GF-D8 (cell line): ENCODE measurements at regions not wholly inside any gene's neighbourhood (a gene's known extent, or its start where the extent isn't known, plus 50 kb on each side); places are given as distances from the start of the nearest gene placed in this dataset.
A peak's percentile ranks its signal among the peaks of the same experiment; 100 is the strongest.

Experiments used
- DNase-seq: peaks from one replicate; lab custom pipeline; 2025; lab: John Stamatoyannopoulos, UW

DNA sequence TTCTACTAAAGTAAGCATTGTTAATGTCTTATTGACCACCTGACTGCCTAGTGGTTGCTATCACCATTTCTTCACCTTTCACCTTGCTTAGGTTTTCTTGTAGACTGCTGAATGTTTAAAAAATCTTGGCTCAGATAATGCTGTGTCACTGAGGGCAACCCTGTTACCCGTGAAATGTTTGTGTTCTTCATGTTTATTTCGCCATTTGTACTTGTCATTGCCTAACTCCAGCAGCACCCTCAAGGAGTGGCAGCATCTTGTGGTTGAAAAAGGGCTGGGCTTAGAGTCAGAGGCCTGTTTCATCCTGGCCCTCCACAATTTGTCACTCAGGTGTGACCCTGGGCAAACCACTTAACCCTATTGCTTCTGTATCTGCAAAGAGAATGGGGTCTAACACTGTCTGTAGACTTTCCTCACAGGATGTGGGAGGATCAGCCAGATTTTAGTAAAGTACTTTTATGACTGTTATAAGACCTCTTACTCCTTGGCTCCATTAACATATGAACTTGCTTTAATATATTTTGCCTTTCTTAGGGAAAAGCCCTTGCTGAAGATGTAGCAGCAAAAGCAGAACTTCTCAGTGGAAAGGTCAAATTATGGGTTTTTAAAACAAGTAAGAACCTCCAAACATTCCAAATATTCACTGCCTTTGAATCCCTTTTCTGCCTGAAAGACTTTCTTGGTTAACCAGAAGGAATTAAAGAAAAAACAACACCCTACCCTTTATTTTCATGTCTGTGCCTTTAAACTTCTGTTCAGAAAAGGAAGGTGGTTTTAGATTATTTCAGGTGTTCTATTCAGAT, 154.5 kb upstream of the C11orf87 start:
- DNase-seq, result no peak

DNA sequence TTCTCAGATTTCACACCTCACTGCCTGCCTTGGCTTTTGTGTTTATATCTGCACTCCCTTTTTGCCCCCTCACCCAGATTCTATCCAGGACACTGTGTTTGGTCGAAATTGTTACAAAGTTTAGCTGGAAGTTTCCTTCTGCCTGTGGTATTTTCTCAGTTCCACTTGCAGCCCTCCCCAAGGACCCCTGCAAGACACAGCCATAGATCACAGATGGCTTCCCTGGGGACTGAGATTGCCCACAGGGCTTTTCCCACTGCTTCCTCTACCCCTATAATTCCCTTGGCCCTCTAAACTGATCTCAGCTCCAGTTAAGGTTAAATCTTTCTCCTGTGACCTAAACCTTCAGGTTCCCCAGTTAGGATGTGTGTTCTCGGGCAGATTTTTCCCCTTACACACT, 146.1 kb upstream of the C11orf87 start:
- no peak for DNase-seq

DNA sequence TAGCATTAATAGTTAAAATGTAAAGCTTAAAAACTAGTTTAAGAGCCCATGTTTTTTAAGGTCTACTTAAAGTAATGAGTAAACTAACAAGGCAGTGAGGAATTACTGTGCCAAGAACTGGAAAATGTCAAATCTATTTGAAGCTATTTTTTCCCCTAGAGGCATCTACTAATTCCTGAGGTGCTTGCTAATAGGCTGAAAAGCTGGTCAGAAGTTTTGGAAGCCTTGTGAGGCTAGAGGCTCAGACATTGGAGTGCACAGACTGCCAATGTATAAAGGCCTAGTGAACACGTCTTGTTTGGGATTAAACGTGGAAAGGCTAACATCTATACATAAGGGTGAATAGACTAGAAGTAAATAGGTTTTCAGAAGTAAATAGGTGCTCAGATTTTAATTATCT, 136.5 kb upstream of the C11orf87 start:
- no peak for DNase-seq

DNA sequence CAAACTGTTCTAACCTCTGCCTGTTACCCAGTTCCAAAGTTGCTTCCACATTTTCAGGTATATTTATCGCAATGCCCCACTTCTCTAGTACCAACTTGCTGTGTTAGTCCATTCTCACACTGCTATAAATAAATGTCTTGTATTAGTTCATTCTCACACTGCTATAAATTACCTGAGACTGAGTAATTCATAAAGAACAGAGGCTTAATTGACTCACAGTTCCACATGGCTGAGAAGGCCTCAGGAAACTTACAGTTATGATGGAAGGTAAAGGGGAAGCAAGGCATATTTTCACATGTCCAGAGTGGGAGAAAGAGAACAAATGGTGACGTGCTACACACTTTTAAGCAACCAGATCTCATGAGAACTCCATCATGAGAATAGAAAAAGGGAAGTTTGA, 130.4 kb upstream of the C11orf87 start:
- no peak for DNase-seq

DNA sequence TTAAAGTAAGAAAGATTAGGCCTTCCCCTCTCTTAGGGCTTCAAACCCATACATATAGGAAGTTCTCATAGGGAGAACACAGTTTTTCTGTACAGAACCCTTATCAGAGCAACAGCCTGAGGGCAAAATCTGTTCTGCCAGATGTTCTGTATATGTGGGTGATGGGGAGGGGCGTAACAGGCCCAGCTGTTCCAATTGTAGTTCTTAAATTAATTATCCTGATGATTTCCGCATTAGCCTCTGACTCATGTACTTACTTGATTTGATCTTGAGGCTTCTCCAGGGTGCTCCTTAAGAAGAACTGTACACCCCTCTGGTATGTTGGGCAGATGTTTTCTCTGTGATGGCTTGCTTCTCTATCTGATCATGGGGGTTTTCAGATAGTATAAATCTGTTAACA, 123.1 kb upstream of the C11orf87 start:
- no peak for DNase-seq

DNA sequence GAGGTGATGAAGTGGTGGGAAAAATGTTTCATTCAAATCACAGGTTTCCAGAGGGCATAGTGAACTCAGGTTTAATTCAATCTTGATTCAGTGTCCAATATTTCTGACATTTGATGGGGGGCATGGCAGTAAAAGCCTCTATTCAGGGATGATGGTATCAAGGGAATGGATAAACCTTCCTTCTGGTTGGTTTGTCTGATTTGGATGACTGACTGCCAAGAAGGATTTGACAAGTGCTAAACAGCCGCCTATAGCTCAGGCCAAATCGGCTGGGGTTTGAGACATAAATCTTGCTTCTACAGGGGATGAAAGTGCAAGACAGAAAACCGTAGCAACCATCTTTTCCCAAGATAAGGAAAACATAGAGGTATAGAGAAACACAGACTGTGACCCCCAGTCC, 121.8 kb upstream of the C11orf87 start:
- DNase-seq, result no peak

DNA sequence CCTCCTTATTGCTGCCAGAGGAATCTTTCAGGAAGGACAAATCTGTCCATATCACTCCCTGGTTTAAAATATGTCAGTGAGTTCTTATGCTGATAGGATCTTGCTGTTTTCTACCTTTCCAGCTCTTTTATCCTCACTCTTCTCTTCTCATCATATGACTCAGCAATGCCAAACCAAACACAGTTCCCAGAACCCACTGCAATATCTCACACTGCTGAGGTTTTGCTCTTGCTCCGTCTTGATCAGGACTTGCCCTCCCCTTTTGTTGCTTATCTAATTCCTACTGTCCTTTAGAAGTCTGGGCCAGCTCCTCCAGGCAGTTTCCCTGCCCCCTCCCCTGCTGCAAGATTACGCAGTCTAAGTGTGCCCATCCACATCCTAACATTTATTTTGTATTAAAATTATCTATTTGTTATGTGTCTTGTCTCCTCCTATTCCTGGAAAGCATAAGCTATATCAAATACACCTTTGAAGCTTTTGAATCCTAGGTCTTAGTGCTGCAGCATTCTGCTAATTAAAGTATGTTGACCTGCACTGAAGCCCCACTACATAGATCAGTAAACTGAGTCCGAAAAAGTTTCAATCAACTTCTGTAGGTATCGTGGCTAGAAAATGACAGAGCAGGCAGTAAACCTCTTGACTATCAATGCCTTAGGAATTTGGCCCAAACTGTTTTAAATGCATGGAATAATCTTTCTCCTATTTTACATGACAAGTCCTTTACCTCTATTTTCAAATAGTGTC, 119.2 kb upstream of the C11orf87 start:
- DNase-seq, result no peak

DNA sequence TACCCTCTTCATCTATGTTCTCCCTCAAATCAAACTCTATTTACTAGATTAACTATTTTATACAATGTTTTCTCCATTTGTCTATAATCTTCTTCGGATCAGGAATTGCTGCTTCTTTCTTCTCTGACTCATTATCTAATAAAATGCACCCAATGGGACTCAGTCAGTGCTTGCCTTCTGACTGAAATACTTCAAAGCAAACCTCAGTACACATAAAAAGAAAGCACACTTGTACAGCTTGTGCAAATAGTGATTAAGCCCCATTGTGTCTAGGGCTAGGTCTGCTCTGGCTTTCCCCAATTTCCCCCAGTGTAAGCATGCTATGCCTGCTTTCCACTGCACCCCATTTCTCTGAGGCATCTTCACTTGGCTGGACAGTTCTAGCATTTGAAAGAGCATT, 118.6 kb upstream of the C11orf87 start:
- DNase-seq, result no peak

DNA sequence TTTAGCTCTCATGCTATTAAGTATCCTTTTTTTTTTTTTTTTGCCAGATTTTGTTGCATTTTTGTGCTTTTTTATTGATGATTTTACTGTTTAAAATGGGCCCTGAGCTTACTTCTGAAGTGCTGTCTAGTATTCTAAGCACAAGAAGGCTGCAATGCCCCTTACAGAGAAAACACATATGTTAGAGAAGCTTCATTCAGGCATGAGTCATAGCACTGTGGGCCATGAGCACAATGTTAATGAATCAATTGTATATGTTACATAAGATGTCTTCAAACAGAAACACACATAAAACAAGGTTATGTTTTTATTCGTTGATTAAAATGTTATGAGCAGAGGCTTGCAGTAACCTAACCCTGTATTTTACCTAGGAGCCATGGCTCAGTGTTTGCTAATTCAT, 117.8 kb upstream of the C11orf87 start:
- DNase-seq, result no peak

DNA sequence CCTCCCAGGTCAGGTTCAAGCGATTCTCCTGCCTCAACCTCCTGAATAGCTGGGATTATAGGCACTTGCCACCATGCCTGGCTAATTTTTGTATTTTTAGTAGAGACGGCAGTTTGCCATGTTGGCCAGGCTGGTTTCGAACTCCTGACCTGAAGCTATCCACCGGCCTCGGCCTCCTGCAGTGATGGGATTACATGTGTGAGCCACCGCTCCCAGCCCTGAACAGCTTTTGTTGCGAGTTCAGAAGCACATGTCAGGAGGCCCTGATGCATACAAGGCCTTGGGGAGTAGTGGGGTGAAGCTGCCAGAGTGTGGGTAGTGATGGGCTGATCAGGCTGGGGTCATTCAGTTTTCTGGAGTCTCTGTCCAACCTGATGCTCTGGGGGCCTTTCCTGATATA, 117.0 kb upstream of the C11orf87 start:
- no peak for DNase-seq

DNA sequence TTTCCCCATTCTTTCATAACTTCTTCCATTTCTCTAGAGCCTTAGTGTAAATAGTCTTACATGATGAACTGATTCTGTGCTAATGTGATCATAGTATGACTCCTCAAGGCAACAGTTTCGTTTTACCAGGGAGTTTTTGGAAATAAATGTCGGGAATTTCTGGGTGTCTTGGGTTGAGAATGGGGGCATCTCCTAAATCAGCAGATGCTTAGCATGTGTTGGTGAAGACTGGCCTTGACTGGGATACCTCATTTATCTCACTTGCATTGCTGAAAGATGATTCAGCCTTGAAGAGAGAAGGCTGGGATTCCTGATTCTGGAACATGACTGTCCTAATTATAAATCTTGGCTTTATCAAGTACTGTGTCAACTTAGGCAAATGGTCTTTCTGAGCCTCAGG, 115.7 kb upstream of the C11orf87 start:
- no peak for DNase-seq

DNA sequence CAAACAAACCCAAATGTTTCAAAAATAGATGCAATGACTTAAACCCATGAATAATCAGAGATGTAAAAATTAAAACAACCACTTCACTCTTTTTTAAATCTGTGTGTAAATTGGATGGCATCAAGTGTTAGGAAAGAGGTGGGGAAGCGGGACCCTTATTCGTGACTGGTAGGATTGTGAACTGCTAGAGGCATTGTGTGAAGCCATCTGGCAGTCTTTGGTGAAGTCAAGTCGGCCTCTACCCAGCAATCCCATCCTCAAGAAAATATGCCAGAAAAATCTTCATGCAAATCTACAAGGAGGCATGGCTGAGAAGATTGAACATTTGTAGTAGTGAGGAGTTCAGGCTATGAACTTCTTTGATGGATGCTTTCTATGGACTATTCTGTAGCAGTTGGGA, 114.6 kb upstream of the C11orf87 start:
- DNase-seq, result no peak

DNA sequence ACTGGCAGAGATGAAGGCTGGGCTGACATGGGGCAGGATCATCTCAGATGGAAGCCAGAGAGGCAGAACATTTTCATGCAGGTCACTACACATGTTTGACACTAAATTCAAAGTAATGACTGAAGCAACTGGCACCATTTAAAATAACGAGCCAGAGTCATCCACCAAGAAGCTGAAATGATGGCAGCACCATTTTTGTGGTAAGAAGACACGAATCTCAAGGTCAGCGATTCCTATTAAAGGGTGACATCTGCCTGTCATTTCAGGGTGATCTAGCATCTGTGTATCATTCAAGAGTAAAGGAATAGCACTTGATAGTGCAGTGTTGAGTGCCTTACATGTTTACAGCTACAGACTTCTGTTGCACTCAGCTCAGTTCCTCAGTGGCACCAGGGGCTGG, 113.4 kb upstream of the C11orf87 start:
- no peak for DNase-seq

DNA sequence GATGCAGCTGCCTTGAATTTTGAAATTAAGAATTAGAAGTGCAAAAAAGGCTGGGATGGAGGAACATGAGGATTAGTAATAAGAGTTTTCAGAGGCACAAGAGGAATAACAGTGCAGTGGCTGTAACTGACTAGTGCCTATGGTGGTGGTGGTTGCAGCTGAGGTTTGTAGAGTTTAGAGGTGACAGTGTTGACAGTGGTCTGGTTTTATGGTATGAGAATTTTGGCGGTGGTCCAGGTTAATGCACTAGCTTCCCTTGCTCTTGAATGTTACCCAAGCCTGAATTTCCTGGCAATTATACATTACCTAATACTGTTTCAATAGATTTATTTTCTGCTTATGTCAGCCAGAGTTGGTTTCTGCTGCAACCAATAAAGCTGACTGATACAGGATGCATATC, 112.8 kb upstream of the C11orf87 start:
- no peak for DNase-seq

DNA sequence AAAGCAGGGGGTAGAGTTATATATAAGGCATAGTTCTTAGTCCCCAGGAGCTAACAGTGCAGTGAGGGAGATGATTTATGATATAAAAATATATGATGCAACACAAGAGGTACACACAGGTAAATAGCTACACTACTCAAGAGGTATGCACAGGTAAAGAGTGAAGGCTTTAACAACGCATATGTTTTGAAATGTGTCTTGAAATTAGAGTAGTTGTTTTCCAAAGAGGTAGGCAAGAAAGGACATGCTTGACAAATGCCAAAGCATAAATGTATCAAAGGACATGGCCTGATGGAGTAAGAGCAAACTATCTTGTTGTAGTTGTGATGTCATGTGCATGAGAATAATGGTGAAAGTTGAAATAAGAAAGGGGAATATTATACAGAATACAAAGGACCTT, 104.3 kb upstream of the C11orf87 start:
- no peak for DNase-seq

DNA sequence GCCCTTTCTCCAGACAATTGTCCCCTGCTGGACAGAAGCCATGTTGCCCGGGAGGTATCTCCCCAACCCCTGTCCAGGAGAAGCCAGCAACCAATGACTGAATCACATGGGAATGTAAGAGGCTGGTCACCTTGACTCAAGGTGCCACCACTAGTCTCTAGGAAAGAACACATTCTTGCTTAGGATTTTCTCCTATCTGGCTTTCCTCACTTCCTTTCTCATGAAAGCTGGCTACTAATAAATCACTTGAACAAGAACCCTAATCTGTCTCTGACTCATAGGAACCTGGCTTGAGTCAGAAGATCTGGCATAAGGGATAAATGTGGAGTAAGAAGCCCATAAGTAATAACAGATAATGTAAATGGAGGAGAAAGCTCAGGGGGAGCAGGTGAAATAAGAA, 101.4 kb upstream of the C11orf87 start:
- no peak for DNase-seq

DNA sequence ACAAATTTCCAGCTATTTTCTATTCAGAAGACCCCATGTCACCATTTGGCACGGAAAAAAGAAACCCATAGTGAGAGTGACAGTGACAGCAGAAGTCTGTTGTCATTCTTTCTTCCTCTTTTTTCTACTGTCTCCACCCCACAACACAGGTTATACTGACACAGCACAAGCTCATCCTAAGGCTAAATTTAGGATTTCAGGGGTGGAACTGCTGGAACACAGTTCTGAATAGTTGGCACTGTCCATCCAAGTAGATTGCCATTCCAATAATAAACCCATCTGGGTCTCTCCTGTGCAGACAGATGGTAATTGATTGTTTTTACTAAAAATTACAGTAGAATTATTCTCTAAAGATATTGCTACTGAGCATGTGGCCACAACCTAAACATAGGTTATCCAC, 95.2 kb upstream of the C11orf87 start:
- DNase-seq, result no peak

DNA sequence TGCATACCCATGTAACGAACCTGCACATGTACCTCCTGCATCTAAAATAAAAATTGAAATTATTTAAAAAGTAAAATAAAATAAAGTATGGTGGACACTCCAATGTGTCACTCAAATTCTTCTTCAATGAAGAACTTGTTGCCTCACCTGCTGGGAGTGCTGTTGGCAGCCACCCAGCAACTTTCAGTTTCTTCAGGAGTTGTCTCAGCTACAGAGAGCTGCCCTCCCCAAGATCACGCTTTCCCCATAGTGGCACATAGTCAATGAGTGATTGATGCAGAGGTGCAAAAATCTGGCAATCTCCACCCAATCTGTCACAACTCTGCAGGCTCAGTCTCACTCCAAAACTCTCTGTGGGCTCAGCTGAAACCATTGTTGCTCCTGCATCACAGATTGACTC, 92.3 kb upstream of the C11orf87 start:
- DNase-seq, result no peak

DNA sequence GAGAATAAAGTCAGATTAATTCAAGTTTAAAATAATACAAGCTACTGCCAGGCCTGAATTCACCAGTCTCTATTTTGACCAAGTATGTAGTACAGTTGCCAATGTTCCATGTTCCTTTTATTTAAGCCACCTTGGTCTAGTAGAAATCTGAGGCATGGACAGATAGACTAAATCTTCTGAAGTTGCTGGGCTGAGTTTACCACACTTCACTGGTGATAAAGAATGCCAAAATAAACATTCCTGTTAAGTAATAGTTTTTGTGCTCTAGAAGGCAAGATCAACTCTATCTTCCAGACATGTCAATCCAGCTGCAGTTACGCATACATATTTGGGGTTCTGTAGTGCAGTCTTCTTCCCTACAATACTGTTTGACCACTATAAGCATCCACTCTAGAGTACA, 83.9 kb upstream of the C11orf87 start:
- no peak for DNase-seq

DNA sequence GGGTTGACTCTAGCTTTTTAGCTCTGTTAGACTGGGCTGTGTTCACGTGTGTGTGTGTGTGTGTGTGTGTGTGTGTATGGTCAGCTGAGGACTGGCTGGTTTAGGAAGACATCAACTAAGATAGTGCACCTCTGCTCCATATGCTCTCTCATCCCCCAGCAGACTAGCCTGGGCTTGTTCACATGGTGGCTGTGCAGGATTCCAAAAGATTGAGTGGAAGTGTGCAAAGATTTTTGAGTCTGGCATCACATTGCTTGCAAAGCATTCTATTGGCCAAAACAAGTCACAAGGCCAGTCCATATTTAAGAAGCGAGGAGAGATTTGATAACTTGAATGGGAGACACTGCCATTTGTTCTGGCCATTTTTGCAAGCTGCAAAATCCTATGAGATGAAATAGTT, 79.7 kb upstream of the C11orf87 start:
- no peak for DNase-seq

DNA sequence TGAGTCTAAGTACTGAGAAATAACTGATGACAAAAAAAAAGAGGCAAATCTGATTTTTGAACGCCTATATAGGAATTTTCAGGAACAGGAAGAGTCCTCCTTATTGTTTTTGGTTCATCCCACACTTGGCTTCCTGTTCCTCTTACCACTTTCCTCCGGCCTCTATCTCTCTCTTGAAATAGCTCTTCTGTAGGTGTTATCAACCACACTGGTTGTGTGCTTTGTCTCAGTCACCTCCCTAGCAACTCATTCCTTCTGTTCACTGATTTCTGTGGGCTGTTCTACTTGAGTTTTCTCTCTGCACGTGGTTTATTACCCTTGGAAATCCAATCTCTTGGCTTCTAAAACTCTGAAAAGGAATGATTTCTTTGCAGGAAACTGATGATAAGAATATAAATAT, 78.7 kb upstream of the C11orf87 start:
- DNase-seq, result no peak

DNA sequence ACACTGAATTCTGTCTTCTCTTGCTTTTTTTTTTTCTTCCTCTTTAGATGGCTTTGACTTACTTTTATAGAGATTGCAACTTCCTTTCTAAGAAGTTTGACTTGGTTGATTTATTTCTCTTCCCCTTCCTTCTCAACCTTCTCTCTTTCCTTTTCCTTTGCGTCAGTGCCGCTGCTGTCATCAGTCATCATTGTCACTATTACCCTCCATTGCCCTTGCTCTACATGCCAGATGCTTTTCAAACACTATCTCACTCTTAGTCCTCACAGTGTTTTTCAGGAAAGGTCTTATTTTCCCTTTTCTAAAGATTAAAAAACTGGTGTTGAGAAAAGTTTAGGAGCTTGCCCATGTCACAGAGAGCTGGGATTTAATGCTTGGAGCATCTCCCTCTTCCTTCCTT, 74.7 kb upstream of the C11orf87 start:
- DNase-seq, result peak; percentile 69

DNA sequence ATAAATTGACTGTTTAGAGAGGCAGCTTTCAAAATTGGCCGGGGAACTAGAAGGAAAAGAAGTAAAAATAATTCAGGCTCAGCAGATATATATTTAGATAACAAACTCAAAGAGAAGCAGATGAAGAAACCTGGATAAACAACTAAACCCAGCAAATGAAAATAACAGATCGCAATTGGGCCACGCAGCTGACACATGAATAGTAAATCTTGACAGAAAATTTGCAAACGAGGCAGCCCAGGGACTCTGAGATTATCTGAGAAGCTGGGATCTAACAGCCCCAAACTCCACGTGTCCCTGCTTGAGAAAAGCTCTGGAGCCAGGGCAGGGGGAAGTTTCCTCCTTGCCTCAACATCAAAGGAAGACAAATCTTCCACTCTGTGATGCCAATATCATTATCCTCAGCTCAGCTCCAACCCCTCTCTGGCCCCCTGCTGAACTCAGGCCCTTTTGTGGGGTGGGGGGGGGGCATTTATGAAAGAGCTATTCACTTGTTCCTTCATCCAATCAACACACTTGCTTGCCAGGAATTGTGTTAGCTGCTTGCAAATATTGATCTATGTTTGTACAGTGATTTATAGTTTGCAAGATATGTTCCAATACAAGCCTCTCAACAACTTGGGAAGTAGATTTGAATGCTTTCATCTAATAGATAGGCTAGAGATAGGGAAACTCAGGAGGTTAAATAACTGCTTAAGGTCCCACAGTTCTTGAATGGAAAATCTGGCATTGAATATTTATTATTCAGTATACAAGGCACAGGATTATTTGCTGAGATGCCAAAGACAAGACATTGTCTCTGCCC, 72.5 kb upstream of the C11orf87 start:
- no peak for DNase-seq
